Renal cortex interstitium (tissue), 11 donors: ENCODE measurements at regions not wholly inside any gene's neighbourhood (a gene's known extent, or its start where the extent isn't known, plus 50 kb on each side); places are given as distances from the start of the nearest gene placed in this dataset.
A peak's percentile ranks its signal among the peaks of the same experiment; 100 is the strongest.

Experiments used
- DNase-seq, 11 donors: peaks; one replicate each; pipeline ENCODE4 v3.0.0-alpha.2; 2013; ENCODE audit warnings: low read depth in 9 of 11, low spot score in 4 of 11; ENCODE audit errors: extremely low read depth in 1 of 11

DNA sequence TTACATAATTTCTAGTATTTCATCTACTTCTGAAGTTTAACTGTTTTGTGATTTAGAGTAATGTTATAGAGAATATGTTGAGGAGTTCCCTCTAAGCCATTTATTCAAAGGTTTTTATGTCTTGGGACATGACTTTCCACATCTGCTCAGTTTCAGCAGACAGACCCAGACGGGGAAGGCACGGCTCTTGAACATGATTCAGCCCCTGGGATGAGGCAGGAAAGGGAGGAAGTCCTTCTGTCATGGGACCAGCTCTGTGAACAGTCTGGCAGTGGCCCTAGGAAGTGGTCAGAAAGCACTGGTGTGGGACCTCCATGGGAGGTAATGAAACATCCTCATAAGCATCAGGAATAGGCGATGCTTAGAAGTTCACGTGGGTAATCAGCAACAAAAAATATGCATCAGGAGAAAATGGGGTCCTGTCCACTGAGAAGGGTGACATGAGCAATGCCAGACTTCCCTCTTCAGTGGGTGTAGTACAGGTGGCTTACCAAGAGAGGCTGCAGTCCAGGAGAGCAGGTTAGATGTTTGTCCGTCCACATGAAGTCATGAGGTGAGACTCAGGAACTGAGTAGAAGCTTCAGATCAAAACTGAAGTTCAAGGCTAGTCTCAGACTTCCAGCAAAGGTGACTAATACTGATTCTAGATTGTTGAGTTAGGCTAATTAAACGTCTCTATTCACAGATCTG is 248.5 kb downstream of the IPO8 start:
- peak in 1 of 11 donors; percentile 8 for DNase-seq

DNA sequence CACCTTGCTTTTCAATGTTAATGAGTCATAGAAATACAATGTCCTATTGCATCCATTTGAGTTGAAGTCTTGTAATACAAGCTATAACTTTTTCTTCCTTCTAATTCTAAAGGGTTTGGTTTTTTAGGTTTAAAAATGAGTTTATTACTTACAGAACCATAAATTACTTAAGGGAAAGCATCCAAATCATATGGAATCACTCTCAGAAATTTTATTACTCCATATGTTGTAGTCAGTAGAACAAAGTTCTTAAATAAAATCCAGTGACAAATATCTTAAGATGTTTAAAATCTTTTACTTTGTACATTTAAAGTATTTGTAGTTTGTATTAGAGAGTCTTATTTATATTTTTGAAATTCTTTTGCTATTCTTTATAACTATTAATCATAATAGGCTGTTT is 253.2 kb downstream of the IPO8 start:
- DNase-seq: peak in 4 of 11 donors; percentile 33 to 50 (median 46)

DNA sequence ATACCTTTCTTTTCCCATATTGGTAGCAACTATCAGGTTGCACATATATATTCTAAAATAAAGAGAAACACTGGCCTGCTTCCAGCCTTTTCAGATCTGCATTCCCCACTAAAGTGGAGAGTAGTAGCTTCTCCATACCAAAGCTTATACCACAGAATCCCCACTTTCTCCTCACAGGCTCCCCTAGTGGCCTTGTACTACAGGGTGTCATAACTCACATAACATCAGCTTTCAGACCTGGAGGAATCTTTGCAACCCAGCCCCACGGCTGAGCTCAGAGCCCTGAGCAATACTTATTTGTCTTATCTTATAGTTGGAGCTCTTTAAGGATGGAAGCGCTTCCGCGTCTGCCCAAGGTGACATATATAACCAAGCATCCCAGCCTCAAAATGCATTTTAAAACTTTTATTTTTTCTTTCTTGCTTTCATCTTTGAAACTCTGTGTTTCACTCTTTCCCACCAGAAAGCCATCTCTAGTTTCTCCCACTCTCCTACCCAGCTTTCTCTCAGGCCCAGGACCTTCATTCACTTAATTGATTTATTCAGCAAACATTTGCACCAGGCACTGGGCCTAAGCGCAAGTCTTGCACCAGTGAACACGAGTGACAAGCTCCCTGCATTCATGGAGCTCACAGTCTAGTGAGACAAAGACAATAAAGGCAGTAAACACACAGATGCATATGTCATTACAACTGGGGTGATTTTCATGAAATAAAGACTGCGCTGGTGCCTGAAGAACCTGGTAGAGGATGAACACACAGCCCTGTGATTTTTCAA is 254.7 kb downstream of the IPO8 start:
- DNase-seq: peak in 1 of 11 donors; percentile 11

DNA sequence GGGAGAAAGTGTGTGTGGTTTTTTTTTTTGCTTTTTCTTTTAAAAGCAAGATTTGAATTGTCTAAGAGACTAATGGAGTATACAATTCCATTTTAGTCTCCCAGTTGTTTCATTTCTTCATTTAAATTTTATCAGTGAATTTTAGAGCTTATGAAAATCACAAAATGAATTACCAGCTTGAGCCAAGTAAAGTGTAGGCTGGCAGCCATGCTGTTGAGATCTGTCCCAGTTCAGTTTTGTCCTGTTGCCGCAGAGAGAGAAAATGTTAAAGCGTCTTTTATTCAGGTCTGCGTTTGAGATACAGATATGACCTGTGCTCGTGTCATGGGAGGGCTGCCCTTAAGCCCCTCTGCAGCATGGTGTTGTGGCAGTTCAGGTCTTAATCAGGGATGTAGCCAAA is 256.5 kb downstream of the IPO8 start:
- DNase-seq: no peak

DNA sequence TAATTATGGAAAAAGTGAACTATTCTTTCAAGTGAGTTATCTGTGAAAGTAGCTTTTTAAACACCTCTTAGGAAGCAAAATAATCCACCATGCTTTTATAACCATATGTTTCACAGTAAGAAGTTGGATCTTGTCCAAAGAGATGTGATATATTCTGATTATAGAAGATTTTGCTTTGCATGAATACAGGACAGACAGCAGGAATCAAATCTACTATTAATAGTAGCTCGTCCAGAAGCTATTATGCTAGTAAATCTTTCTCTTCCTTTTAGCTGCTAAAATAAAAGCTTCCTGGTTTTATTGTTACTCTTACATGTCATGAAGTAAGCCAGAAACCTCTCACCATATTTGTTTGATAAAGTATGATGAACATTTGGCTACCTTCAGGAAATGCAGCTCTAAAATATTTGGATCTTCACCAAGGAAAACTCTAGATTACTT is 257.0 kb downstream of the IPO8 start:
- DNase-seq: peak in 1 of 11 donors; percentile 15

DNA sequence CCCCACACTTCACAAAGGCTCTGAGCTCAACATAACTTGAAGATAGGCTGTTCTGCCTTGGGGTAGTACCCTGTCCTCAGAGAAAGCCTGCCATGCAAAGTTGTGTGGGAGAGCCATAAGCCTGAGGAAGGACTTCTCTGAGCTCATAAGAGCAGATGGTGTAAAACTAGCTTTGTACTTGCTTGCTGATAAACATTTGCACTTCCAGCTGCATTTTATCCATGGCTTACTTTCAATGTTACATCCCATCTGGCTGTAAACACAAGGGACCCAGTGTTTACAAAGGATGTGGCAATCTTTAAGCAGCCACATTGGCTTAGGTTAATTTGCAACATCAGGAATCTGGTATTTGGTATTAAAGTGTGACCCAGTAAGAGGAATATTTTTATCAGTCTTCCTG is 258.1 kb downstream of the IPO8 start:
- peak in 6 of 11 donors; percentile 21 to 63 (median 45) for DNase-seq

DNA sequence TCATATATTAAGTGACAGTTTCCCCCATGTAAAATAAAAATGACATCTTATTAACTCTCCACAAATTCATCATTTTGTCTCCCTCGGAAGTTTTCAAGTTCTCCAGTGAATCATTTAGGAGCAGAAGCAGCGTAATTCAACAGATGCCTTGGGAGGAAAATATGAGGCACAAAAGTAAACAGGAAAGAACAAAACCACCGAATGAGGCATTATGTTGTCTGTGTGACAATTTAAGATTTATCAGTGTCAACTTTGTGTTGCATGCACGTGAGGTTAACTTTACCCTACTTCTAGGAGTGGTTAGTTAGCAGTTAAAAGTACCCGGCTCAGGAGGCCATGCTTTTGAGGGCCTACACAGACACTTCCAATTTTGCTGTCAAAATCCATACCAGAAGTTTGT is 258.6 kb downstream of the IPO8 start:
- no peak for DNase-seq

DNA sequence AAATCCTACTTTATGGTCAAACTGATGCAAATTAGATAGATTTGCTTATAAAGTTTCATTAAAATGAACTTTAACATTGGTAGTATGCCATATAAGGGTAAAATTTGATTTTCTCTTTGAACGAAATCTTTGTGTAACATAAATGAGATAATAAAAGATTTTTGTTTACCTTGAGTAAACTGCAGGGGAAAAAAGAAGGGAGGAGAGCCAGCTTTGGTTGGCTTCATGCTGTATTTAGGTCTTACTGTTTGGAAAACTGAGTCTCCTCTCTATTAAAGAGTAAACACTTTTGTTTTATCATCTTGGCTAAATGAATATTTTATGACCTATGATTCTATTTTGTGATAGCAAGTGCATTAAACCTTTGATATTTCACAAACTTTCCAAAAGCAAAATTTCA is 267.6 kb downstream of the IPO8 start:
- no peak for DNase-seq

DNA sequence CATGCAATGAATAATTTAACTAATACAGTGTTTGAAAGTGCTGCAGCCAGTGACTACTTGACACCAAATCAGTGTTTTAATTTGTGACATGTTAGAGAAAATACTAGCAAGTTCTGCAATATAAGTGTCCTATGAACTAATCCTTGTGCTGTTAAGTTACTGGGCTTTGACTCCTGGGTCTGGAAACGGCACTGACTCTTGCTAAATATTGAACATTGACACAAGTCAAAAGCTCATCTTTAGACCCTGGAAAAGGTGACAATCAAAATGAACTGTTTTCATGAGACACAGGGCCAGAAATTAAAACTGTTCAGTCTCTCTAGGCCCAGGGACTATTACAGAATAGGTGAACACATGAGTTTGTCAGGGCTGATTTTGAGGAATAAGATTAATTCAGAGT is 268.1 kb downstream of the IPO8 start:
- no peak for DNase-seq

DNA sequence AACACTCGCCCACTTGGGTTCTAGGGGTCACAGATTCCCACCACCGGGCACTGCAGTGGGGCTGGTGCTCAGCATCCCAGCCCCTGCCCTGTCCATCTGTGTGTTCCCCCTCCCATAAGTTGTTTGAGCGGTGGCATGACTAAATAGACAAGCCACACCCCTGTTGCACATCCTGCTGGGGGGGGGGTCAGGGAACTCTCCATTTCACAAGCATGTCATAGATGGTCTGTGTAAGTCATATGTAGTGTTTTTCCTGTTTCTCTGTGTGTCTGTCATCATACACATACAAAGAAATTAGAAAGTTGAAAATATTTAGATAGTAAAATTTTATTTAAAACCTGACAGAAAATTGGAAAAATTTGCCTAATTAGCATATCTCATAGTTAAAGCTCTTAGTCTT is 270.2 kb downstream of the IPO8 start:
- DNase-seq: no peak

DNA sequence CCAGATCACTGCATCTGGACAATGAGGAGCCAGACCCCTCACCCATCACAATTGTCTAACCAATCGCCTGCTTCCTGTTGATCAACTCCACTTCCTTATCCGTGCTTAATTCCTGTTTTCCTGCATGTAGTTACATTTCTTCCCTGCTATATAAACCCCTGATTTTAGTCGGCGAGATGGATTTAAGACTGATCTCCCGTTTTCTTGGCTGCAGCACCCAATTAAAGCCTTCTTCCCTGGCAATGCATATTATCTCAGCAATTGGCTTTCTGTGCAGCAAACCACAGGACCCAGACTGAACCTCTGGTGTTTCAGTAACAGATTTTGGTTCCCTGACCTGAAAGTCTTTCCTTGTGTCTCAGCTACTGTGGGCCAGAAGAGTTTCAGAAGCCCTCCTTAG is 272.3 kb downstream of the IPO8 start:
- DNase-seq: no peak

DNA sequence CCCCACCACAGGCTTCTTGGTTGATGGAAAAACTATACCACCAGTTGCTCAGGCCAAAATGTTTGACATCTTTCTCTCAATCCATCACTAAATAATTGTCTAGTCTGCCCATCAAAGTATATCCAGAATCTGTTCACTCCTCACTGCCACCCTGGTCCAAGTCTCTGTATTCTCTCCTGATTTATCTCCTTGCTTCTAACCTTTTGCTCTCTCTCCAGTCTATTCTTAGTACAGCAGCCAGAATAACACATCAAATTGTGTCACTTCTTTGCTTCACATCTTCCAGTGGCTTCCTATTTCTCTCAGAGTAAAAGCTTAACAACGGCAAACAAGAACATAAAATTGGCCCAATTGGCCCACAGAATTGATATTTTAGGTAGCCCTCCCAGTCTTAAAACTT is 272.8 kb downstream of the IPO8 start:
- DNase-seq: no peak

DNA sequence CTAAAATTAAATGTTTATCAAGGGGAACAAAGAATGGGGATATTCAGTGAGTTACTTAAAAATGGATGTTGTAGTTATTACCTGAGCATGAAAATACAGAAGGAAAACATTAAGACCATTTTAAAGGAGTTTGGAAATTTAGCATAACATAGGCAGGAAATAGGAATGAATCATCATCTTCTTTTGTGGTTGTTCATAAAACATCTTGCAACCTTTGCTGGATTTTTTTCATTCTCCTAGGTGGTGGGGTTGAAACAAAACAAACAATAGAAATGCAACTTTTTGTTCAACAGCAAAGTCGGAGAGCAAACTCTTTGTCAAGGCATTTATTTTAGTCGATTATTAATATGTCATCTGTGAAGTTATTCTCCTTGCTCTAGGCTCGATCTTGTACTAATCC is 275.1 kb downstream of the IPO8 start:
- no peak for DNase-seq

DNA sequence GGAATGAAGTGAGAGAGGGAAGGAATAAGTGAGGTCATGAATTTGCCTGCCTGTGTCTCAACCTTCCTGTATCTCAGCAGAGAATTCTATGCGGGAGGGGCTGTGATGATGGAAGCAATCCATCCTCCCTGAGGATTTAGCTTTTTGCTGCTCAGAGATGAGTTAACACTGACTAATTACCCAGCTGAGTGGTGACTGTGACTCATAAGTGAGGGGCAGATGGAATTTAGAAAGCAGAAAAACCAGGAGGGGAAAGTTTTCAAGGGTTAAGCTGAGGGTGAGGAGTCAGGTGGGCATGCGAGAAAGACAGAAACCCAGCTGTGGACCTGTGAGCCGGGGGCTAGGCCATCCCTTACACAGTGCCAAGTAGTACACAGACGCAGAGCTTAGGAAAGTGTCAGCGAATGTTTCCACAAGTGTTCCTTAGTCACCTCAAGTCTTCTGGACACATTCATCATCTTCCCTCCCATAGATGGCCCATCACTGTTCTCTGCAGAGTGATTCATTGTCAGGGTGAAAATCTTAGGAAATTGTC is 277.9 kb downstream of the IPO8 start:
- no peak for DNase-seq

DNA sequence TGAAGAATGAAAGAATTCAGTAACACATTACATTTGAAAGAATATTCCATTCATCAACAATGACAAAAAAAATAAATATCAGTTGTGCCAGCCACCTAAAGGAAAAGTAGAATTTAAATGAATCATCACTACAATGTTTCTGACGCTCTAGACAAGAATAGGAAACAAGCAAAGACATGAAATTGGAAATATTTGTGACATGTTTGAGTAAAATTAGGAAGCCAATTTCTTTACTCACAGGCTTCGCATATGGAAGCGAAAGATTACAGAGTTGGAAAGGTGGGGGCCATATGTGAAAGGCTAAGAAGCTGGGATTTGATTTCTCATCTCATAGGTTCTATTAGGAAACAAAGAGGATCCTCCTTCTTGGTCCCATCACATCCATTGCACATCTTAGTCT is 279.0 kb downstream of the IPO8 start:
- DNase-seq: no peak

DNA sequence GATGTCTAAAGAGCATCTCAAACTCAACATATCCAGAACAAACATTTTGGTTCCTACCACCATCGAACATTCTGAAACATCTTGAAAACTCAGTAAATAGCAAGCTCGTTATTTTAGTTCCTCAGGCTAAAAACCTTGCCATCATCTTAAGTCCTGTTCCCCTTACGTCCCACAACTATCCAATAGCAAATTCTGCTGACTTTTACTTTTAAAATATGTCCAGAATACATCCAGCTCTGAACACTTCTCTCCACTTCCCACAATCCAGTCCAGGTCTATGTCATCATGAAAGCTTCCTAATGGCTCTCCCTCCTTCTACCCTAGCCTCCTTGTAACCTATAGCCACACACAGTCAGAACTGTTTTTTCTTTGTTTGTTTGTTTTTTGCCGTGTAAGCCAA is 279.9 kb downstream of the IPO8 start:
- no peak for DNase-seq

DNA sequence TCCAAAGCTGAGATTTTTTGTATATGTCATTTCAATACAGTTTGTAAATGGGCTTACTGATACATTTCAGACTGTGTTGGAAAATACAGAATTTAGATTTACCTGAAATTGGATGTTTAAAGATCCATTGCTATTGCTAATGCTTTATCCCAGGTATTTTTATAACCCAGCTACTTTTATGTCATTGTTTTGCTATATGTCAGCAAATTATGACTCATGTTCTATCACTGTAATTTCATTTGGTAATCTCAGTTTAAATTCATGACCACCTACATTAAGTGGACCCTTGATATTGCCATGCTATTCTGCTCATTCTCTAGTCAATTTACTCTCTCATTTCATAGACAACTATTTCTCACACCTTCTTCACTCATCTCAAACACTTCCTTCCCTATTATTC is 281.2 kb downstream of the IPO8 start:
- DNase-seq: no peak

DNA sequence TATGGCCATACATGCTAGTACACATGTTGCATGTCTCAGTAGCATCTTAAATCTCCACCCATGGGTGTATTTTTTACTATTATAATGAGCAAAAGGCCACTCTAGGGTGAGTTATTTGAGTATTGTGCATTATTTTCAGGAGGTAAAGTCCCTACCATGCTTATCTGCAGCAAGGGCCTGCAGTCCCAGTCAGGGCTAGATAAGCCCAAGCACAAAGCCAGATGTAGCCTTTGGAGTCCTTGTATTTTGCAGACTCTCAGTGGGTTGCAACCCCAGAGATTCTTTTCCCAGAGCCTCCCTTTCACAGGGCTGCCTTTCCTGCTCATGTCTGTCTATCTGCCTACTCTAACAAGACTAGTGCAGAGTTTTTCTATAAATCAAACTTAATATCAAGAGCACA is 295.3 kb downstream of the IPO8 start:
- no peak for DNase-seq

DNA sequence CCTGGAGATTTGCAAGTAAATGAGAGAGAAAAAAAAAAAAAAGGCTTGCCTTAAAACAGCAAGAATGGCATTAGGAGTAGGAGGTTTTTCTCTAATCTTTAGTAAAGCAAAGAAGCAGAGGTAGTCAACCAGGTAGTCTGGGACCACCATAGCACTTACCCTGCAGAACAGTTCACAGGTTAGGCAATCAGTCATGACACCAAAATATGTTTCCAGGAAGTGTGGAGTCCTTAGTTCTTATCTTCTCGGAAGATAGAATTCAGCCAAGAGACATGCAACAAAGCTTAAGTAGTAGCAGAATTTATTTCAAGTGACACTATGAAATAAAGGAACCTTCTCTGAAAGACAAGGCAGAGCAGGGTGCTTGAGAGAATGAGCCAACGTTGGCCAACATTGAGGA is 295.8 kb downstream of the IPO8 start:
- DNase-seq: no peak

DNA sequence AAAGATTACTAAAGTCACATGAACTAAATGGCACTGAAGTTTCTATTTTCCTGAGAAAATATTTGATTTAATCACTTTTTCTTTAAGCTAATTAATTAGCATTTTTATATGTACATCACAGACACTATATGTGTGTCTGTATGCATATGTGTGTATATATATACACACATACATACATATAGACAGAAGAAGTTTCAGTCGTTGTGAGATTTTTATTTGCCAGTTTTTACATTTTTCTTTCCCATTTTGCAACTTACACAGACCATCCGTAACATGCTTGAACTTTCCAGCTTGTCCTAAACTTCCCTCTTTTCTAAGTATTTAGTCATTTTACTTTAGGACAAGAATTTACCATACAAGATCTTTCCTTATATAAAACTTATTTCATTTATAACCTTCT is 299.1 kb downstream of the IPO8 start:
- no peak for DNase-seq

DNA sequence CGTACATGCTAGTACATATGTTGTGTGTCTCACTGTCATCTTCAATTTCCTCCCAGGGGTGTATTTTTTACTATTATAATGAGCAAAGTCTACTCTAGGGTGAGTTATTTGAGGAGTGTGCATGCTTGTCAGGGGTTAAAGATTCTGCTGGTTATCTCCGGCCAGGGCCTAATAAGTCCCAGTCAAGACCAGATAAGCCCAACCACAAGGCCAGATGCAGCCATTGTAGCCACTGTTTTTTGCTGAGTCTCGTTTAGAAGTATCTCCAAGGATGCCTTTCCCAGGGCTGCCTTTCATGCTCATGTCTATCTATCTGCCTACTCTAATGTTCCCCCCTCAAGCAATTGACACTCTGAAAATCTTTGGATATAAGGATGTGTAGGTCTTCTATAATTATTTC is 300.5 kb downstream of the IPO8 start:
- DNase-seq: no peak
